Activated CD8-positive, alpha-beta memory T cell treated with anti-CD3 and anti-CD28 coated beads, Interleukin-2, amount 10 ng/mL, durations not matched to agents 7 days and 5 days (primary cell): ENCODE measurements at regions not wholly inside any gene's neighbourhood (a gene's known extent, or its start where the extent isn't known, plus 50 kb on each side); places are given as distances from the start of the nearest gene placed in this dataset.

Experiments
- ATAC-seq: fragments of 150-1000 bp; cut with Tn5 transposase; one replicate; pipeline ENCODE4 v1.10.0; 2021; ENCODE audit warnings: moderate library complexity
- CTCF ChIA-PET: fragments of 350-600 bp; sonication (Branson Sonifier 250); formaldehyde crosslinking; loops from one replicate; lab custom pipeline; 2021; ENCODE audit warnings: antibody characterized with exemption; lab: Charles Lee
- DNase-seq: peaks from one replicate; pipeline ENCODE4 v3.0.0-alpha.2; 2020
- H3K27ac Mint-ChIP-seq: one replicate; pipeline ENCODE4 v1.8.0; 2021; ENCODE audit warnings: mild to moderate bottlenecking, mixed read lengths
- H3K27me3 Mint-ChIP-seq: one replicate; pipeline ENCODE4 v1.8.0; 2021; ENCODE audit warnings: mixed read lengths
- H3K36me3 Mint-ChIP-seq: one replicate; pipeline ENCODE4 v1.8.0; 2021; ENCODE audit warnings: mild to moderate bottlenecking, mixed read lengths
- H3K4me1 Mint-ChIP-seq: one replicate; pipeline ENCODE4 v1.8.0; 2021; ENCODE audit warnings: mixed read lengths
- H3K4me3 Mint-ChIP-seq: one replicate; pipeline ENCODE4 v1.8.0; 2021; ENCODE audit warnings: mild to moderate bottlenecking, moderate library complexity, mixed read lengths
- H3K9me3 Mint-ChIP-seq: one replicate; pipeline ENCODE4 v1.8.0; 2022; ENCODE audit warnings: low read depth, mixed read lengths

GRCh38 chr14:99009871-99010270 is 262.1 kb downstream of the BCL11B start:
- CTCF ChIA-PET, result no interaction called here
- peaks cover 18% of the 10 kb centered on the region for H3K4me1 Mint-ChIP-seq
- ATAC-seq, result no peak
- no peak overlapping the region for H3K4me3 Mint-ChIP-seq
- no peaks in the 10 kb centered on the region for H3K9me3 Mint-ChIP-seq
- no peak overlapping the region for H3K27ac Mint-ChIP-seq
- no peaks in the 10 kb centered on the region for H3K27me3 Mint-ChIP-seq
- peaks cover 2% of the 10 kb centered on the region for H3K36me3 Mint-ChIP-seq
- no peak for DNase-seq

- Mint-ChIP-seq H3K4me1 (peaks cover 19% of the 10 kb centered on the region), H3K4me3 (no peak overlapping the region), H3K27me3 (no peaks in the 10 kb centered on the region), H3K9me3 (no peaks in the 10 kb centered on the region), H3K36me3 (peaks cover 2% of the 10 kb centered on the region), H3K27ac (no peak overlapping the region)
- DNase-seq (no peak), ATAC-seq (no peak)
- CTCF ChIA-PET, result interaction anchor here (1.0 kb wide), 1 partner anchor 13 kb away, joined by 3 read pairs; no protein-coding TSS in a partner anchor
Observed at GRCh38 chr14:99011385-99011784, 260.6 kb downstream of the BCL11B start.

GRCh38 chr14:99012703-99013102 is 259.3 kb downstream of the BCL11B start:
- Mint-ChIP-seq H3K27ac (no peak overlapping the region), H3K36me3 (peaks cover 2% of the 10 kb centered on the region), H3K27me3 (no peaks in the 10 kb centered on the region), H3K4me3 (no peak overlapping the region), H3K9me3 (no peaks in the 10 kb centered on the region), H3K4me1 (peaks cover 19% of the 10 kb centered on the region)
- DNase-seq (no peak), ATAC-seq (no peak)
- CTCF ChIA-PET, result no interaction called here

GRCh38 chr14:99015833-99016232 is 256.2 kb downstream of the BCL11B start:
- no peak overlapping the region for H3K4me3 Mint-ChIP-seq
- peaks cover 11% of the 10 kb centered on the region for H3K4me1 Mint-ChIP-seq
- DNase-seq (no peak), ATAC-seq (no peak)
- H3K27me3 Mint-ChIP-seq, result no peaks in the 10 kb centered on the region
- no peak overlapping the region for H3K27ac Mint-ChIP-seq
- H3K36me3 Mint-ChIP-seq, result no peaks in the 10 kb centered on the region
- no peaks in the 10 kb centered on the region for H3K9me3 Mint-ChIP-seq
- CTCF ChIA-PET, result no interaction called here

GRCh38 chr14:99023371-99023770 is 248.6 kb downstream of the BCL11B start:
- H3K9me3 Mint-ChIP-seq, result peaks cover 3% of the 10 kb centered on the region
- H3K4me3 Mint-ChIP-seq, result no peak overlapping the region
- peaks cover 7% of the 10 kb centered on the region for H3K36me3 Mint-ChIP-seq
- H3K4me1 Mint-ChIP-seq, result peaks cover 12% of the 10 kb centered on the region
- DNase-seq, result no peak
- H3K27me3 Mint-ChIP-seq, result no peaks in the 10 kb centered on the region
- CTCF ChIA-PET, result interaction anchor here (0.6 kb wide), 1 partner anchor 885 kb away, joined by 3 read pairs; no protein-coding TSS in a partner anchor
- H3K27ac Mint-ChIP-seq, result no peak overlapping the region
- ATAC-seq, result no peak

- no peak overlapping the region for H3K27ac Mint-ChIP-seq
- H3K9me3 Mint-ChIP-seq, result peaks cover 3% of the 10 kb centered on the region
- CTCF ChIA-PET, result interaction anchor here (0.8 kb wide), 1 partner anchor 11 kb away, joined by 3 read pairs; no protein-coding TSS in a partner anchor
- no peaks in the 10 kb centered on the region for H3K27me3 Mint-ChIP-seq
- peaks cover 7% of the 10 kb centered on the region for H3K36me3 Mint-ChIP-seq
- ATAC-seq, result no peak
- H3K4me1 Mint-ChIP-seq, result peaks cover 12% of the 10 kb centered on the region
- no peak overlapping the region for H3K4me3 Mint-ChIP-seq
- DNase-seq, result no peak
Observed at GRCh38 chr14:99024926-99025325, 247.1 kb downstream of the BCL11B start.

GRCh38 chr14:99025418-99025817 is 246.6 kb downstream of the BCL11B start:
- DNase-seq (no peak), ATAC-seq (no peak)
- CTCF ChIA-PET, result interaction anchor here (0.5 kb wide), 1 partner anchor 244 kb away, joined by 5 read pairs; no protein-coding TSS in a partner anchor
- Mint-ChIP-seq H3K4me1 (peaks cover 12% of the 10 kb centered on the region), H3K9me3 (peaks cover 3% of the 10 kb centered on the region), H3K36me3 (peaks cover 7% of the 10 kb centered on the region), H3K4me3 (no peak overlapping the region), H3K27ac (no peak overlapping the region), H3K27me3 (no peaks in the 10 kb centered on the region)

- ATAC-seq (no peak), DNase-seq (no peak)
- H3K36me3 Mint-ChIP-seq, result peaks cover 7% of the 10 kb centered on the region
- H3K27ac Mint-ChIP-seq, result no peak overlapping the region
- H3K4me1 Mint-ChIP-seq, result peaks cover 12% of the 10 kb centered on the region
- CTCF ChIA-PET, result no interaction called here
- no peaks in the 10 kb centered on the region for H3K27me3 Mint-ChIP-seq
- no peak overlapping the region for H3K4me3 Mint-ChIP-seq
- H3K9me3 Mint-ChIP-seq, result peaks cover 3% of the 10 kb centered on the region
Observed at GRCh38 chr14:99026471-99026870, 245.5 kb downstream of the BCL11B start.

- peaks cover 5% of the 10 kb centered on the region for H3K4me1 Mint-ChIP-seq
- peaks cover 3% of the 10 kb centered on the region for H3K9me3 Mint-ChIP-seq
- ATAC-seq (no peak), DNase-seq (no peak)
- no peak overlapping the region for H3K27ac Mint-ChIP-seq
- H3K36me3 Mint-ChIP-seq, result peaks cover 5% of the 10 kb centered on the region
- H3K27me3 Mint-ChIP-seq, result no peaks in the 10 kb centered on the region
- CTCF ChIA-PET, result no interaction called here
- no peak overlapping the region for H3K4me3 Mint-ChIP-seq
Observed at GRCh38 chr14:99028041-99028440, 244.0 kb downstream of the BCL11B start.

- Mint-ChIP-seq H3K27ac (no peak overlapping the region), H3K27me3 (no peaks in the 10 kb centered on the region), H3K36me3 (peaks cover 5% of the 10 kb centered on the region), H3K9me3 (peaks cover 3% of the 10 kb centered on the region), H3K4me3 (no peak overlapping the region), H3K4me1 (peaks cover 5% of the 10 kb centered on the region)
- no peak for DNase-seq
- CTCF ChIA-PET, result no interaction called here
- ATAC-seq, result no peak
Observed at GRCh38 chr14:99028521-99028920, 243.5 kb downstream of the BCL11B start.

- no peak overlapping the region for H3K27ac Mint-ChIP-seq
- peaks cover 5% of the 10 kb centered on the region for H3K36me3 Mint-ChIP-seq
- DNase-seq (no peak), ATAC-seq (no peak)
- CTCF ChIA-PET, result no interaction called here
- no peak overlapping the region for H3K4me3 Mint-ChIP-seq
- H3K4me1 Mint-ChIP-seq, result peaks cover 5% of the 10 kb centered on the region
- H3K9me3 Mint-ChIP-seq, result peaks cover 3% of the 10 kb centered on the region
- H3K27me3 Mint-ChIP-seq, result no peaks in the 10 kb centered on the region
Observed at GRCh38 chr14:99029145-99029915, 242.7 kb downstream of the BCL11B start.

GRCh38 chr14:99029916-99030305 is 242.1 kb downstream of the BCL11B start:
- H3K4me3 Mint-ChIP-seq, result no peak overlapping the region

GRCh38 chr14:99030454-99030853 is 241.5 kb downstream of the BCL11B start:
- Mint-ChIP-seq H3K4me1 (peaks cover 5% of the 10 kb centered on the region), H3K36me3 (peaks cover 5% of the 10 kb centered on the region), H3K9me3 (peaks cover 3% of the 10 kb centered on the region), H3K27me3 (no peaks in the 10 kb centered on the region), H3K4me3 (no peak overlapping the region), H3K27ac (no peak overlapping the region)
- CTCF ChIA-PET, result no interaction called here
- DNase-seq (no peak), ATAC-seq (no peak)

More at GRCh38 chr14:99029916-99030305, 242.1 kb downstream of the BCL11B start:
- CTCF ChIA-PET, result no interaction called here
- no peak overlapping the region for H3K27ac Mint-ChIP-seq
- H3K4me1 Mint-ChIP-seq, result peaks cover 5% of the 10 kb centered on the region
- no peak for ATAC-seq
- H3K9me3 Mint-ChIP-seq, result peaks cover 3% of the 10 kb centered on the region
- no peaks in the 10 kb centered on the region for H3K27me3 Mint-ChIP-seq
- DNase-seq, result no peak
- peaks cover 5% of the 10 kb centered on the region for H3K36me3 Mint-ChIP-seq

- ATAC-seq (no peak), DNase-seq (no peak)
- no peak overlapping the region for H3K27ac Mint-ChIP-seq
- H3K4me1 Mint-ChIP-seq, result no peaks in the 10 kb centered on the region
- no peaks in the 10 kb centered on the region for H3K9me3 Mint-ChIP-seq
- CTCF ChIA-PET, result no interaction called here
- H3K4me3 Mint-ChIP-seq, result no peak overlapping the region
- H3K27me3 Mint-ChIP-seq, result no peaks in the 10 kb centered on the region
- H3K36me3 Mint-ChIP-seq, result no peaks in the 10 kb centered on the region
Observed at GRCh38 chr14:99032759-99033158, 239.2 kb downstream of the BCL11B start.
